ENCODE measurements at regions not wholly inside any gene's neighbourhood (a gene's known extent, or its start where the extent isn't known, plus 50 kb on each side); places are given as distances from the start of the nearest gene placed in this dataset.
"Not testable (repeated sequence)": the region's sequence is repeated elsewhere in the genome, so short reads cannot be mapped to it uniquely, and the experiment has no call there.

DNA sequence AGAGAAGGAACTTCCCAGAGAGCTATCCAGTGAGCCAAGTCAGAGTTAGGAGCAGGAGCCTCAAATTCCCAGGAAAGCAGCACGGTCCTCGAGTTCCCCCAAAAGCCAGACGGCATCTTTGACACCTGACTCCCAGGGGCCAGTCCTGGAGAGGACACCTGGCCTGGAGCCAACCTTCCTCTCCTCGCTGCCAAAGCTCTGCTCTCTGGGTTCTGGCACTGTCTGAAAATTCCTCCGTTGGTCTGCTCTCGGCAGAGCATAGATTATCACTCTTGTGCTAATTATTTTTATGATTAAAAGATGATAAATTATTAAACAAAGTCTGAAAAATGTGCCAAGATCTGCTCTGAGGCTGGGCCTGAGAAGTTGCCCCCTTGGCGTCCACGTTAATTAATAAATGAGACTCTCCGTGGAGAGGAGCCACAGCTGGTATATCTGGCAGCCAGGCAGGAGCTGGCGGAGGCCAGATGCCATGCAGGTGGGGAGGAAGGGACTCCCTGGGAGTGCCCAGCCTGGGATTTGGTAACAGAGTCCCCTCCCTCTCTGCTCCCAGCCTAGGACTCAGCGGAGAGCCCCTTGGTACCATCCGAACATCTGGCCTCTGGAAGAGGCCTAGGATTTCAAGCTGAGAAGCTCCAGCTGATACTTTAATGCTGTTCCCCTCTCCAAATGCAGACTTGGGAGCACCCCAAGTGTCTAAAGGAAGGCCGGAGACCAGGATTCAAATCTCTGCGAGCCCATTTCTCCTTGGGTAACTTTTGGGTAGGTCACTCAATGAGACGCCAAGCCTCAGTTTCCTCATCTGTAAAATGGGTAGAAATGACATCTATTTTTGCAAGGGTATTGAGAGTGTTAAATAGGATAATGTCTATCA, 163.7 kb upstream of the POU3F1 start:
- no peak for DNase-seq (ENCODE audit: low read depth)

DNA sequence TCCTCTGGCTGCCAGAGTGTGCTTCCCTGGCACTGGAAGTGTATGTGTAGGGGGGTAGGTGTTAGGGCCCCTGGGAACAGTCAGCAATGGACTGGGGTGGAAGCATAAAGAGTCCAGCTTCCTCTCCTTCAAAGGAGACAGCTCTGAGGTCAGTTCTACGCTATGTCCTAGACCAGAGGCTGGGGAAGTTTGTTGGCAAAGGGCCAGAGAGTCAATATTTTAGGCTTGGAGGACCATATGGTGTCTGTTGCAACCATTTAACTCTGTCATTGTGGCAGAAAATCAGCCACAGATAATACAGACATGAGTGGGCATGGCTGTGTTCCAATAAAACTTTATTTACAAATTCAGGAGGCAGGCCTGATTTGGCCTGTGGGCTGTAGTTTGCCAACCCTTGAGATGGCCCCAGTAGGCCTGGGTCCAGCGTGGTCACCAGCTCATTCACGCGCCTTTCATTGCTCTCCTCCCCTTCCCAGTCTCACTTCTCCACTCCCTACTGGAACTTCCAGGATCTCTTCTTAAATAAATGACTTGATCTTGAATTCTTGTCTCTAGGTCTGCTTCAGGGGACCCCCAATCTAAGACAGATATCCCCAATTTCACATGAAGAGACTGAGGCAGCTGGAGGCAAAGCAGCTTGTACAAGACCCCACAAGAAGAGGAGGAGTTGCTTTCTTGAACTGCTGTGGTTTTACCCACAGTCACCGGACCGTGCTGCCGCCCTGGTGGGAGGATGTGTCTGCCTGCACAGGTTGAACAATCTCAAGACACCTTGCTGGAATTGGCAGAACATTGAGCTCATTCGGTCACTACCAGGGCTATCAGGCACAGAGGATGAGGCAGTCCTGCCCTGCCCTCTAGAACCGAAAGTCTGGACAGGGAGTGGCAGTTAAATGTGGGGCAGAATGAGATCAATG, 162.4 kb upstream of the POU3F1 start:
- DNase-seq (ENCODE audit: low read depth): no peak

DNA sequence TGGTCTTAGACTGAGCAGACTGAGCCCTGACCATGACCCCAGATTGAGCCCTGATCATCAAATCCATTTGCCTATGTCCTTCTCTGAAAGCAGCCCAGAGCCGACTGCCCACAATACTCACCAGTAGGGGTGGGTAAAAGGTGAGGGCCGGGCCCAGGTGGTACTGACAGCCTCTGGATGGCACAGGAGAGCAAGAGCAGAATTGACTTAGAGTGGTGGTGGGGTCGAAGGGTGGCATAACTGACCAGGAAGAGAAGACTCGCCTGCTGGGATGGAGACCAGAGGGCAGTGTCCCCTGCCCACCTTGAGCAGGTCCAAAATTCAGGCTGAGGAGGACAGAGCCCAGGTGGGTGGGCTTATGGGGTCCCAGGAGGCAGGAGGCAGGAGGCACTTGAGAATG, 161.3 kb upstream of the POU3F1 start:
- DNase-seq (ENCODE audit: low read depth): no peak

DNA sequence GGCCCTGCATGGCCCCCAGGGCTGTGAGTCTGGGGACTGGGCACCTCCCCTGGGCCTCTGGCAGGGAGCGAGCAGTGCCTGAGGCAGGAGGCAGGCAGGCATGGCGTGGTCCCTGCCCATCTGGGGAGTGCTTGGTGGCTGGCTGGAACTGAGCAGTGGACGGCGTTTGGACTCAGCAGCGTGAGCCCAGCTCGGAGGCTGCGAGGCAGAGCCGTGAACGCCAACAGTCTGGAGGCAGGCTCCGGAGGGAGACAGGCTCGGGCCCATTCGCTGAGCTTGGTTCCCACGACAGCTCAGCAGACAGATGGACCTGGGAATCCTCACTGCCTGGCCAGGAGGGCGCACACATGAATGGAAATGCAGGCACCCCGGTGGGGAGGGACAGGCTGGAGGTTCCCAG, 160.7 kb upstream of the POU3F1 start:
- no peak for DNase-seq (ENCODE audit: low read depth)

DNA sequence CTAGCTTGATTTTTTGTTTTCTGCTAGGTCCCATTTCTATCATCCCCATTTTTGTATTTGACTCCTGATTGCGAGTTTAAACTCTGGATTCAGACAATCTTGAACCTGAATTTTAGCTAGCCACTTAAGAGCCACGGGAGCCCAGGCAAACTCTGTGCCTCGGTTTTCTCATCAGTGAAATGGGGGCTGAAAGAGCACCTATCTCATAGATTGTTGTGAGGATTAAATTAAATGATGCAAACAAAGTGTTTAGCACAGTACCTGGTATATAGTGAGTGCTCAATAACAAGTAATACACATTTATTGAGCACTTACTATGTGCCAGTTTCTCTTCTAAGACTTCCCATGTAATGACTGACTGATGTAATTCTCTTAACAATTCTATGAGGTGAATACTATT, 158.1 kb upstream of the POU3F1 start:
- DNase-seq (ENCODE audit: low read depth): no peak

DNA sequence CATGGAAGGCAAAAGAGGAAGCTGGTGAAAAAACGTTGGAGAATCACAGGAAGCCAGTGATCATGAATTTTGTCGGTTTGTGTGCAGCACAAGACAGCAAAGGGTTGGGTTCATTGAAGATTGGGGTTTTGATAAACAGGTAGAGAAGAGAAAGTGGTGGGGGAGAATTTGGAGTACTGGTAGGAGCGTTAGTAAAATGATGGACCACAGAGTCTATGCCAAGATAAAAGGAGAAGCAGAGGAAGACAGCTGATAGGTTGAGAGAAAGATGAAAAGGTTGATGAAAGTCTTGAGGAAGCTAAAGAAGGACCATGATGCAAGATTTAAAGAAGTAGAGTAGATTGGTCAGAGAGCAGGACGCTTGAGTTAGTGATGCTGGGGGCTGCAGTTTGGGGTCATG, 156.8 kb upstream of the POU3F1 start:
- DNase-seq (ENCODE audit: low read depth): no peak

DNA sequence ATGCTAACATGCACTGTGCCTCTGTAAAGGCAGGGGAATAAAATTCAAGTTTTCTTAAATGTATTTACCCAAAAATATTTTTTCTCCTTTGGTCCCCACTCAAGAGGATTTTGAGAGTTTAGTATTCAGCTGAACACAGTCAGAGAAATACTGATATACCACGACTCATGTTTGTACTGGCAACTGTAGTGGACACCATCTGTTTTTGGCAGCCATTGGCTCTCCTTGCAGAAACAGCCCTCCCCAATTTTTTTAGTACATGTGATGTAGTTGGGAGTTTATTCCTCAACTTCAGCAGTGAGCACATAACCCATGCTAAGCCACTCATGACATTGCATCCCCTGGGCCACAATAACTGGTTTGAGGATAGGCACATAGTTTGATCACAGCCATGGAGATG, 154.8 kb upstream of the POU3F1 start:
- no peak for DNase-seq (ENCODE audit: low read depth)

DNA sequence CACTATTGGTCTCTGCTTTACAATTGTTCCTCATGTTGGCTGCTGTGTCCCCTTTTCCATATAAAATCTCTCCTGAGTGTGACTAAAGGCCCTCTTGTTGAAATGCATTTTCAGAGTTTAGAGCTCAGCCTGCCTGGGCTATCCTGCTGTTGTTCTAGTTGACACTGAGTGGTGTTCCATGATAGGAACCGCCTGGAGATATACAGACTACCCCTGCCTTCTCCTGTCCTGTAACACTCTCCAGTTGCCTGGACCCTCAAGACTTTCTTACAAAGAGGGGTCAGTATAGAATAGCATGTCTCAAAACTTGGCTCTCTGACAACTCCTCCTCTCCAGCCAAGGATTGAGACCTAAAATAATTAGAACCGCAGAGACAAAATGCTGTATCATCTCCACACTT, 152.0 kb upstream of the POU3F1 start:
- DNase-seq (ENCODE audit: low read depth): no peak

DNA sequence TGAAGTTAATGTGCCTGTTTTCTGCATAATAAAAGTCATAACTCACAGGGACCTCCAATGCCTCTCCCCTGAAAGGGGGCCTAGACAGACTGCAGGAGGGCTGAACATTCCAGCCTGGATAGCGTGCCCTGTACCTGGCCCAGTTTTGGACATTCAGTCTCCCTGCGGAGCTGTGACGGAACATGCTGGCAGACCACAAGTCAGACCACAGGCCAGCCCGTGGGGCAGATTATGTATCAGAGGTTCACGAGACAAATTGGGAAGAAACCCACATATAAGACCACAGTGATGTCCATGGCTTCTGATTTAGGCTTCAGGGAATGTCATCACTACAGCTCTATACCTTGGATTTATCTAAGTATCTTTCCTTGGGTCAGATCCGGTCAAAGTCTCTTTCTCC, 151.5 kb upstream of the POU3F1 start:
- no peak for DNase-seq (ENCODE audit: low read depth)

DNA sequence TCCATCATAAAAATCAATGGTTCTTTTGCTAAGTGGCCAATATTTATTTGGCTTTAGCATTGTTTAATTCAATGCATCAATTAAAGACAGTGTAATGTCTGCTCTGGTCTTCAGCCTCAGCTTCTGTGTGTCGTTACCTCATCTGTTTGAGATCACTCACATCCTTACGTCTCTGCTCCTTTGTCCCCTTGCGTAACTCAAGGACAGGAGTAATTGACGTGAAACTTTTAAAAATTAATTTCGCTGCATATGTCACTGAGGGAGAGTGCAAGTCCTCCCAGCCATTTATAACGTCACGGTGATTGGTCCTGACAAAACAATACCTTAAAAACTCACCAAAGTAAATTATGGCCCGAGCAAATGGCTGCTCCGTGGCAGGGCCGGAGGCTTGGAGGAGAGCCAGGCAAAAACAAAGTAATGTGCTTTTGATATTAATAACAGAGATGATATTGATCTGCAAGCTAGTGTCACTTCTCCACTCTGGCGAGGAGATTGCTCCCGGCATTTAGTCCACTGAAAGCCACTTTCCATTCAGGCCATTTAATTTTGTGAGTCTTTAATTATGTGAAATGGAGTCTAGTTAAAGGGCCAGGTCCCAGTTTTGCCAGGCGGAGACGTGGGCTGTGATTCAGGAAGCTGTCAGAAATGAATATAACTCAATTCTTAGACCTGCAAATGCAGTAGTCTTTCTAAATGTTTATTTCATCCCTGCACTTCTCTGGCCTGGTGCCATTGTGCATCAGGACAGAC, 150.9 kb upstream of the POU3F1 start:
- DNase-seq (ENCODE audit: low read depth): no peak

DNA sequence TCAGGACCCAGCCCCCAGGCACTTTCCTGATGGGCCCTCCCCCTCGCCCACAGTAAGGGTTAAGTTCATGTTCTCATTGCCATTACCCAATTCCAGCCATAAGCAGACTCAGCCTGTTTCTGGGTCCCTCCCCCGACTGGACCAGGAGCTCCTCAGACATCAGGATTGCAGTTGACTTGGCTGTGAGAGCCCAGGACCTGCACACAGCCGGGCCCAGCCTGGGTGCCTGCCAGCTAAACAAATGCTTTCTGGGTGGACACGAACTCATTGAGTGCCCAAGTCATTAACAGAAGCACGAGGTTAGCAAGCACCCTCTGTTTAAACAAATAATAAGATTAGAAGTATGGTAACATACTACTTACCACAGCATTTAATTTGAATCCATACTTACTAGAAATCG, 147.9 kb upstream of the POU3F1 start:
- DNase-seq (ENCODE audit: low read depth): no peak

DNA sequence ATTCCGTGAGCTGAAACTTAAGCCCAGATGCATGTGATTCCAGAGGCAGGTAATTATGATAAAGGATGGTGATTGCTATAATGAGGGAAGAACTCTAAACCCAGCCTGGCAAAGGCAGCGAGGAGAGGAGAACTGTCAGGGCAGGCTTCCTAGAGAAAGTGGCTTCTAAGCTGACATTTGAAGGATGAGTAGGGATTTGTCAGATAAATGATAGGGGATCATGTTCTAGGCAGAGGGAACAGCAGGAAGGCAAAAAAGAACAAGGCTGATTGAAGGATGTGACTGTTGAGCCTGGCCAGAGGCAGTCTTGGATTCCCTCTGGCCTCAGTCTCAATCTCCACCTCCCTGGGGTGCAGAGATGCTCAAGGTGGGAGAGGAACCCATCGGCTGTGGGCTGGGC, 146.4 kb upstream of the POU3F1 start:
- no peak for DNase-seq (ENCODE audit: low read depth)

DNA sequence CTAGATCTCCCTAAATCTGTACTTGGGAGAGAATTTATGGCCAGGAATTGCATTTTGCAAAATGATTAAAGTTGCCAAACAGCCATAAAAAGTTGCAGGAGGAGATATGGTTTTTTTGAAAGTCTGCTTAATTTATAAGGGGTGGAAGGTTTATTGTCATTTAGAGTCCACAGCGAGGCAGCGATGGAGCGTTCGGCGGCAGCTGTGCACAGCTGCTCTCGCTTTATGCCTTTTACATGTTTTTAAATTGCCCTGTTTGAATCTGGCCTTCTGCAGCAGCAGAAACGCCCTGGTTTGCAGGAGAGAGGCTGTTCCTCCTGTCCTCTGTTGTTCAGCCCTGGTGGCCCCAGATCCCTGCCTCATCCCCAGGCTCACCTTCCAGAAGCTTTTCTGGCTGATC, 144.9 kb upstream of the POU3F1 start:
- no peak for DNase-seq (ENCODE audit: low read depth)

DNA sequence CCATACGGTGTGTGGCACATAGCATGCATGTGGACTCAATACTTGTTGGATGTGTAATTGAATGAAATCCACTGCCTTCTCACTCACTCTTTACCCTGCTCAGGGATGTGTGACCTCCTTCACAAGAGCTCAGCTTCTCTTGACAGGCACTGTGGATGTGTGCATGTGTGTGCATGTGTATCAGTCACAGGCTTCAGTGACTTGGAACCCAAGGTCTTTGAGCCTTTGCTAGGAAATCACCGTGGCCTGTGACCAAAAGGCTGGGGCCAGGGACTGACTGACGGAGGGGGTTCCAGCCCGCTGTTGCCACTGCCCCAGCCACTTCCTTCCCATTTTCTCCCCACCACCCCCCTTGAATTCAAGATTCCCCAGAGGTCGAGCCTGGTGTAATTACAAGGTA, 144.4 kb upstream of the POU3F1 start:
- no peak for DNase-seq (ENCODE audit: low read depth)

DNA sequence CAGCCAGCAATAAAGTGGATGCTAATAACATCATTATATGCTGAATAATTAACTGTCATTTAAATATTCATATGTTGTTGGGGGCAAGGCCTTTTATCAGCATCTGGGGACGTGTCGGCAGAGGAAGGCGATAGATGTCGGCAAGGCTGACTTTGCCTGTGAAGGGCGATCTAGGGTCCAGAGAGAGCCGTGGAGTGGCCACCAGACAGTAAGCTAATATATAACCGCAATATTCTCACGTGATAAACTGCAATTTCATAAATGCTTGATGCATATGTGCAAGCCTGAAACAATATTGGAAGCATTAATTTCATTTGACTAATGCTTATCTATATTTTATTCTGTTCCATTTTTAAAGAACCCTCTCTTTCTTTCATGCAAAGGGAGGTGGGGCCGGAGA, 141.0 kb upstream of the POU3F1 start:
- DNase-seq (ENCODE audit: low read depth): no peak

DNA sequence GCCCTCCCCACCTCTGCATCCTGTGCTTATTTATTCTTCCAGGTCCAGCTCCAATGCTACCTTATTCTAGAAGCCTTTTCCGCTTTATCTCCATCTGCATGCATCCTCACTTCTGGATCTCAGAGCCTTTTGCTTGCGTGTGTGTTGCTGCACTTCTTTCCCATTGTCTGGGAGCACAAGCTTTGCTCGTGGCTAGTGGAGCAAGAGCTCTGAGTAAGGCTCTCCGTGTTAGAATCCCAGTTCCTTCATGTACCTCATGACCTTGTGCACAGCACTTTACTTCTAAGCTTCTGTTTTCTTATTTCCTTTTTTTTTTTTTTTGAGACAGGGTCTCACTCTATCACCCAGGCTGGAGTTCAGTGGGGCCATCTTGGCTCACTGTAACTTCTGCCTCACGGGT, 140.0 kb upstream of the POU3F1 start:
- no peak for DNase-seq (ENCODE audit: low read depth)

DNA sequence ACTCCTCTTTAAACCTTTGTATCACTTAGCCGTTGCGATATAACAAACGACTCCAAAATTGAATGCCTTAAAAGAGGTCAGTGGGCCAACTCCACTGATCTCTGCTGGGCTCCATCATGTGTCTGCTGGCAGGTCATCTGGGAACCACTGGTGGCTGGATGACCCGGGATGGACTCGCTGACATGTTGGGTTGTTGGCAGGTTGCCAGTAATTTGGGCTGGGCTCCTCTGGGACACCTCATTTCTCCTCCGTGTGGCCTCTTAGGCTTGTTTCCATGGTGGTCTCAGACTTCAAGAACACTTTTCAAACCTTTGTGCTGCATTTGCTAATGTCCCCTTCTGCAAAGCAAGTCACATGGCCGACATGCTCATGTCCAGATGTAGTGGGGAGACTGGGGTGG, 139.3 kb upstream of the POU3F1 start:
- no peak for DNase-seq (ENCODE audit: low read depth)

DNA sequence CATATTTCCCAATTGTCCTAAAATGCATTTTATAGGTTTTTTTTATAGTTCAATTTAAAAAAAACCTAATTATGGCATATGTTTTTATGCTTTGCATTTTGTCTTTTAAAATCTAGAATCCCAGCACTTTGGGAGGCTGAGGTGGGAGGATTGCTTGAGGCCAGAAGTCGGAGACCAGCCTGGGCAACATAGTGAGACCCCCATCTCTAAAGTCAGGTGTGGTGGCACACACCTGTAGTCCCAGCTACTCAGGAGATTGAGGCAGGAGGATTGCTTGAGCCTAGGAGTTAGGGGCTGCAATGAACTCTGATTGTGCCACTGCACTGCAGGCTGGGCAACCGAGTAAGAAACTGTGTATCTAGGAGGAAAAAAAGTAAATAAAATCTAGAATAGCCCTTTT, 137.2 kb upstream of the POU3F1 start:
- DNase-seq (ENCODE audit: low read depth): no peak

DNA sequence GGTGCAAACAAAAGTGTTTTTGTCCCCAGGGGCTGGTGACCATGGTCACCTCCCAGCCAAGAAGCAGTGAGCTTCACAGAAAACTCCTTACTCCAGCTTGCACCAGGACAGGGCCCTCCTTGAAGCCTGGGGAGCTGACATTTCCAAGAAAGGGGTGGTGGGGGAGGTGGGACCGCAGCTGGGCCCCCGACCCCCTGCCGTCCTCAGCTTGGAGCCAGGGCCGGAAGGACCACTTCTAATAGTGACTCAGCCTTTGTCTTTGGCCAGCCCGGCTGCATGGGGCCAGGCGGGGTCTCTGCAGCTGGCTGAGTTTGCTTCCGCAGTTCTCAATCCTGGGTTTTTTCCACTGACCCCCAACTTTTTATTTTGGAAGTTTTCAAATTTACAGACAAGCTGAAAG, 136.5 kb upstream of the POU3F1 start:
- no peak for DNase-seq (ENCODE audit: low read depth)

DNA sequence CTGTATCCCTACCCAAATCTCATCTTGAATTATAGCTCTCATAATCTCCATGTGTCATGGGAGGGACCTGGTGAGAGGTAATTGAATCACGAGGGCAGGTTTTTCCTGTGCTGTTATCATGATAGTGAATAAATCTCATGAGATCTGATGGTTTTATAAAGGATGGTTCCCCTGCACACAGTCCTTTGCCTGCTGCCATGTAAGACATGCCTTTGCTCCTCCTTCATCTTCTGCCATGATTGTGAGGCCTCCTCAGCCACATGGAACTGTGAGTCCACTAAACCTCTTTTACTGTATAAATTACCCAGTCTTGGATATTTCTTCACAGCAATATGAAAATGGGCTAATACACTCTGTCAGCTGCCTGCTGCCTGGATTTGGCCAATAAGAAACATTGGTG, 133.8 kb upstream of the POU3F1 start:
- DNase-seq (ENCODE audit: low read depth): not testable (repeated sequence)

DNA sequence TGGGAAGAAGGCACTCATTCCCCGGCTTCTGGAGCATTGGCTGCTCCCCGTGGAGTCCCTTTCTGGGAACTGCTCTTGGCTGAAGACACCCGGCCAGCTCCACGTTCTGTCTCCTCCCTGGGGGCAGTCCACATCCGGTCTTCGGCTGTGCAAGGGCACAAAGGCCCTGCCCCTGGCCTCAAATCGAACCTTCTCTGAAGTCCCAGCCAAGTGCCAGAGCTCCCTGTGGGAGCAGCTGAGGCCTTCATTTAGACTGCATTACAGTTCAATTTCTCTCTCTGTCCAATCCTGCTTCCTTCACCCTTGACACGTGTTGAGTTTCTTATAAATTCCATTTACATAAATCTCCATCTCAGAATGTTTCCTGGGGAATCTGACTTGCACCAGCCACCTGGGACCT, 132.9 kb upstream of the POU3F1 start:
- DNase-seq (ENCODE audit: low read depth): no peak

DNA sequence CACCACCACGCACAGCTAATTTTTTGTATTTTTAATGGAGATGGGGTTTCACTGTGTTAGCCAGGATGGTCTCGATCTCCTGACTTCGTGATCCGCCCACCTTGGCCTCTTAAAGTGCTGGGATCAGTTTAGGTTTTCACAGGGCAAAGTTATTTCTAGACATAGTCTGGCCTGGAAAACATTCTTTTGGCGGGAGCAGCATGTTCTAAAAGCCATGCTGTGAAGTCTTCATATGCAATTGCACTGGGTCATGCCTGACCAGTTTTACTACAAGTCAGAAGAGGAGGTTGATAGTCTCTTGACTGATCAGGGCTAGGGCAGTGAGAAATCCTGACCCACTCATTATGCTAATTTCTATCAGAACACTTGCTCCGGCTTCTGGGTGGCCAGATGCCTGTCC, 131.6 kb upstream of the POU3F1 start:
- DNase-seq (ENCODE audit: low read depth): no peak

DNA sequence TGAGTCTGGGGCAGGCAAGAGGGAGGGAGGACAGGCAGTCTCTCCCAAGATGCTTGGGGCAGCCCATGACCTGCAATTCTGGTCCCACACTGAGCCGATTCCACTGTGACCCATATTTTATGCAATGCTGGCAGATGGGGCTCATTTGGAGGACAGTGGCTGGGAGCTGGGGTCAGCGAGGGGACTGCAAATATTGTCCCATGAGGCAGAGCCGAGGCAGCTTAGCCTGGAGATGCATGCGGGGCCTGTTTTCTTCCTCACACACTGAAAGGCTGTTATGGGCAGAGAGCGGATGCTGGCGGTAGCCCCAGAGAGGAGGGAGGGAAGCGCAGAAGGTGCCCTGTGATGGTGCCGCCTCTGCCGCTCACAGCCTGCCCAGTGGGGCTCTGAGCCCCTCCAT, 128.5 kb upstream of the POU3F1 start:
- no peak for DNase-seq (ENCODE audit: low read depth)

Data from GM04504 (cell line).